Progenitor cell of endocrine pancreas (in vitro differentiated cells): ENCODE measurements at regions not wholly inside any gene's neighbourhood (a gene's known extent, or its start where the extent isn't known, plus 50 kb on each side); places are given as distances from the start of the nearest gene placed in this dataset.
A peak's percentile ranks its signal among the peaks of the same experiment; 100 is the strongest.

Experiments used
- DNase-seq: peaks from one replicate; pipeline ENCODE4 v3.0.0; 2021; ENCODE audit warnings: low spot score; ENCODE audit not compliant: unreplicated experiment
- H3K27ac Mint-ChIP-seq: 2 replicates; pipeline ENCODE4 v1.8.0; 2021; ENCODE audit warnings: mild to moderate bottlenecking, moderate library complexity, mixed read lengths
- H3K27me3 Mint-ChIP-seq: 2 replicates; pipeline ENCODE4 v1.8.0; 2021; ENCODE audit warnings: mixed read lengths
- H3K36me3 Mint-ChIP-seq: 2 replicates; pipeline ENCODE4 v1.8.0; 2022; ENCODE audit warnings: mixed read lengths; ENCODE audit not compliant: insufficient read depth
- H3K4me1 Mint-ChIP-seq: 2 replicates; pipeline ENCODE4 v1.8.0; 2021; ENCODE audit warnings: low read depth, mixed read lengths
- H3K4me3 Mint-ChIP-seq: 2 replicates; pipeline ENCODE4 v1.8.0; 2021; ENCODE audit warnings: low read depth, mild to moderate bottlenecking, moderate library complexity, mixed read lengths
- H3K9me3 Mint-ChIP-seq: 2 replicates; pipeline ENCODE4 v1.8.0; 2021; ENCODE audit warnings: low read depth, mixed read lengths
- TF ChIP-seq, protein P1 (sequence below): fragments of 200-600 bp; sonication (generic); IDR thresholded peaks from one replicate; pipeline ENCODE4 v1.5.0; 2021; ENCODE audit warnings: antibody characterized with exemption, mild to moderate bottlenecking; ENCODE audit not compliant: unreplicated experiment

DNA sequence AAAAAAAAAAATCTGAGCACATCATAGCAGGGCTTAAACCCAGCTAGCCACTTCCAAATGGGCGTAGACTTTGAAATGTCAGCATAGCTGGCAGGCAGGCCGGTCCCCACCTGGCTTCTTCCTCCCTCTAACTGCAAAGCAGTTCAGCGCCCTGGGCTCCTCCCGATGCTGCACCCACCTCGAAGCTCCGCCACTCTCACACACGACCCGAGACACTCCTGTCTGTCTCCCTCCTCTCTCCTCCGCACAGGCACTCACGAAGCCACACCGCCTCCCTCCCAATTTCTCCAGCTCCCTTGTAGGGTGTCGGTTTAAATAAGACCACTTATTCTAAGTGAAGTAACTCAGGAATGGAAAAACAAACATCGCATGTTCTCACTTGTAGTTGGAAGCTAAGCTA is 301.3 kb downstream of the NPHP4 start:
- H3K36me3 Mint-ChIP-seq = no peaks in the 10 kb centered on the region
- TF ChIP-seq, protein P1, sequence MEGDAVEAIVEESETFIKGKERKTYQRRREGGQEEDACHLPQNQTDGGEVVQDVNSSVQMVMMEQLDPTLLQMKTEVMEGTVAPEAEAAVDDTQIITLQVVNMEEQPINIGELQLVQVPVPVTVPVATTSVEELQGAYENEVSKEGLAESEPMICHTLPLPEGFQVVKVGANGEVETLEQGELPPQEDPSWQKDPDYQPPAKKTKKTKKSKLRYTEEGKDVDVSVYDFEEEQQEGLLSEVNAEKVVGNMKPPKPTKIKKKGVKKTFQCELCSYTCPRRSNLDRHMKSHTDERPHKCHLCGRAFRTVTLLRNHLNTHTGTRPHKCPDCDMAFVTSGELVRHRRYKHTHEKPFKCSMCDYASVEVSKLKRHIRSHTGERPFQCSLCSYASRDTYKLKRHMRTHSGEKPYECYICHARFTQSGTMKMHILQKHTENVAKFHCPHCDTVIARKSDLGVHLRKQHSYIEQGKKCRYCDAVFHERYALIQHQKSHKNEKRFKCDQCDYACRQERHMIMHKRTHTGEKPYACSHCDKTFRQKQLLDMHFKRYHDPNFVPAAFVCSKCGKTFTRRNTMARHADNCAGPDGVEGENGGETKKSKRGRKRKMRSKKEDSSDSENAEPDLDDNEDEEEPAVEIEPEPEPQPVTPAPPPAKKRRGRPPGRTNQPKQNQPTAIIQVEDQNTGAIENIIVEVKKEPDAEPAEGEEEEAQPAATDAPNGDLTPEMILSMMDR = no peak

GRCh38 chr1:5690291-5690690 is 301.9 kb downstream of the NPHP4 start:
- DNase-seq = no peak
- H3K27me3 Mint-ChIP-seq = peaks cover 21% of the 10 kb centered on the region
- H3K36me3 Mint-ChIP-seq = no peaks in the 10 kb centered on the region
- H3K4me1 Mint-ChIP-seq = peaks cover 9% of the 10 kb centered on the region
- H3K27ac Mint-ChIP-seq = no peak overlapping the region
- H3K9me3 Mint-ChIP-seq = no peaks in the 10 kb centered on the region
- no peak overlapping the region for H3K4me3 Mint-ChIP-seq
- TF ChIP-seq, protein P1 = no peak

More for the DNA sequence above, 301.3 kb downstream of the NPHP4 start:
- peaks cover 9% of the 10 kb centered on the region for H3K4me1 Mint-ChIP-seq
- no peak for DNase-seq
- peaks cover 25% of the 10 kb centered on the region for H3K27me3 Mint-ChIP-seq
- no peaks in the 10 kb centered on the region for H3K9me3 Mint-ChIP-seq
- H3K4me3 Mint-ChIP-seq = no peak overlapping the region
- H3K27ac Mint-ChIP-seq = peak overlapping the region; percentile 9

DNA sequence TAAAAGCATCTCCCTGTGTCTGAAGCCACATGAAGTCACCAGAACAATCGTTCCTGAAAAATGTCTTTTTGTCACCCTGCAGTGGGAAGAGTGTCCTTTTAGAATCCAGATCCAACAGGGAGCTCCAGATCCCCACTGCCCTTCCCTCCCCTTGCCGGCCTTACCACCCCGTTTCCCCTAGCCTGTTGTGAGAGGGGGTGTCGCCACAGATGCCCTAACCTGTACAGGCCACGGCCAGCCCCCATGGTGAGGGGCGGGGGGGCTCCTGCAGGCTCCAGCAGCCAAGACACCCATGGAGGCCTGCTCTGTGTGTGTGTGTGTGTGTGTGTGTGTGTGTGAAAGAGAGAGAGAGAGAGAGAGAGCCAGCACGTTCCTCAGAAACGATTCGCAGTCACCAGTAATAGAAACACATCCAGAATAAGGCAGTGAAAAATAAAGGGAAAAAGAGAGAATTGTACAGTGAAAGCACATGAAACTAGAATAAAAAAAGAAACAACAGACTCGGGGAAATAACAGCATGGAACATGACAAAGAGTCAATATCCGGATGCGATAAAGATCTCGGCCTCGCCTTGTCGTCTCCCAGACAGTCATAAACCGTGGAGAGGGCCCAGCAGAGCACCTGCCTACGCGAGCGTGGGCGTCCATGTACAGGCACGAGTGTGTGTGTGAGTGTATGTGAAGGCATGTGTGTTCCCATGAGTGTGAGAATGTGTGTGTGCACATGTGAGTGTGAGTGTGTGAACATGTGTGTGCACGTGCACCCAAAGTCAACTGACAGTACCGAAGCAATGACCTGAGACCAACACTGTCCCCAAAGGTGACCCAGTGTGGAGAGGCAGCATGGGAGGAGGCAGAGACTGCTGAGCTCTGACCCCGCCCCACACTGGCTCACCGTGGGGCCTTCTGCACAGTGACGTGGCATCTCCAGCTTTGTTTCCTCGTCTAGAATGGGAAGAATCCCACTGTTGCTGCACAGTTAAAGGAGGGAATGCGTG is 303.8 kb downstream of the NPHP4 start:
- H3K27ac Mint-ChIP-seq = peak overlapping the region; percentile 60
- H3K36me3 Mint-ChIP-seq = no peaks in the 10 kb centered on the region
- H3K9me3 Mint-ChIP-seq = no peaks in the 10 kb centered on the region
- no peak for DNase-seq
- H3K4me1 Mint-ChIP-seq = peaks cover 9% of the 10 kb centered on the region
- H3K4me3 Mint-ChIP-seq = no peak overlapping the region
- H3K27me3 Mint-ChIP-seq = peaks cover 22% of the 10 kb centered on the region
- TF ChIP-seq, protein P1 = no peak

GRCh38 chr1:5686925-5687706 is 305.1 kb downstream of the NPHP4 start:
- Mint-ChIP-seq H3K9me3 (no peaks in the 10 kb centered on the region), H3K27me3 (peaks cover 19% of the 10 kb centered on the region), H3K4me1 (peaks cover 9% of the 10 kb centered on the region), H3K27ac (no peak overlapping the region), H3K4me3 (no peak overlapping the region), H3K36me3 (no peaks in the 10 kb centered on the region)
- TF ChIP-seq, protein P1 = no peak
- no peak for DNase-seq

GRCh38 chr1:5686195-5686594 is 306.0 kb downstream of the NPHP4 start:
- Mint-ChIP-seq H3K27me3 (peaks cover 16% of the 10 kb centered on the region), H3K4me3 (no peak overlapping the region), H3K4me1 (peaks cover 8% of the 10 kb centered on the region), H3K36me3 (no peaks in the 10 kb centered on the region), H3K9me3 (no peaks in the 10 kb centered on the region), H3K27ac (no peak overlapping the region)
- TF ChIP-seq, protein P1 = no peak
- DNase-seq = no peak
